Spleen (tissue), 7 donors: ENCODE measurements at regions not wholly inside any gene's neighbourhood (a gene's known extent, or its start where the extent isn't known, plus 50 kb on each side); places are given as distances from the start of the nearest gene placed in this dataset.

Source experiments
- CTCF ChIP-seq, 11 experiments: fragments of 200-600 bp in 7 of 11; fragments of 450-650 bp in 4 of 11; sonication (generic) in 4 of 11; IDR thresholded peaks in 8 of 11; conservative IDR thresholded peaks in 3 of 11; 1 replicate in 7 of 11; 2 replicates in 4 of 11; pipeline versions ENCODE4 v1.4.0 to v1.8.0; 2016 to 2021; ENCODE audit warnings: antibody characterized with exemption in 11 of 11, inconsistent platforms in 4 of 11, mild to moderate bottlenecking in 1 of 11
- POLR2AphosphoS5 ChIP-seq, 3 donors: sonication (generic); formaldehyde crosslinking; IDR thresholded peaks; one replicate each; pipeline ENCODE4 v1.5.1; 2017; ENCODE audit warnings: antibody characterized with exemption in 3 of 3
- donor health status: DM: no; HTN: no; CAD: no; lungs with moderate emphysema.
- donor health status: DM: no; HTN: no; CAD: no.
- donor health status: DM: no; HTN: no; CAD: no.

DNA sequence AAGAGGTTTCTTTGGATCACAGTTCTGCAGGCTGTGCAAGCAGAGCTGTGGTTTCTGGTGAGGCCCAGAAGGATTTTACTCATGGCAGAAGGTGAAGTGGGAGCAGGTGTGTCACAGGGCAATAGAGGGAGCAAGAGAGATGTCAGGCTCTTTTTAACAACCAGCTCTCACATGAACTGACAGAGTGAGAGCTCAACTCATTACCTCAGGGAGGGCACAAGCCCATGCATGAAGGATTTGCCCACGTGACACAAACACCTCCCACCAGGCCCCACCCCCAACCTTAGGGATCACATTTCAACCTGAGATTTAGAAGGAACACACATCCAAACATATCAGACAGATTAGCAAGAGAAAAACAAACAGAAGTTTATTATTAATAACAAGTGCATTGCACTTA, 470.4 kb downstream of the GALC start:
- TF ChIP-seq POLR2AphosphoS5 (IDR thresholded peaks at IDR 0.05) (no peak), CTCF (IDR thresholded peaks at IDR 0.05 in 8 of 11, conservative IDR thresholded peaks at IDR 0.05 in 3 of 11) (no peak)
